HUES6 (cell line): ENCODE measurements at regions not wholly inside any gene's neighbourhood (a gene's known extent, or its start where the extent isn't known, plus 50 kb on each side); places are given as distances from the start of the nearest gene placed in this dataset.
A peak's percentile ranks its signal among the peaks of the same experiment; 100 is the strongest.
"Not testable (repeated sequence)": the region's sequence is repeated elsewhere in the genome, so short reads cannot be mapped to it uniquely, and the experiment has no call there.

Experiments used
- H3K27ac ChIP-seq: 2 replicates; pipeline ENCODE4 v1.7.0; 2013; ENCODE audit warnings: low read depth, mild to moderate bottlenecking, low read length, inconsistent platforms
- H3K27me3 ChIP-seq: 2 replicates; pipeline ENCODE4 v1.6.1; 2013; ENCODE audit warnings: low read length; ENCODE audit not compliant: control insufficient read depth, insufficient read depth
- H3K36me3 ChIP-seq: 2 replicates; pipeline ENCODE4 v1.6.1; 2013; ENCODE audit warnings: low read length; ENCODE audit not compliant: control insufficient read depth, insufficient read depth
- H3K4me1 ChIP-seq: 2 replicates; pipeline ENCODE4 v1.6.1; 2013; ENCODE audit warnings: low read length; ENCODE audit not compliant: control insufficient read depth, insufficient read depth
- H3K4me3 ChIP-seq: 2 replicates; pipeline ENCODE4 v1.5.1; 2013; ENCODE audit warnings: low read depth, low read length
- H3K9ac ChIP-seq: one replicate; pipeline ENCODE4 v1.6.1; 2013; ENCODE audit warnings: mild to moderate bottlenecking, low read length
- H3K9me3 ChIP-seq: 2 replicates; pipeline ENCODE4 v1.6.1; 2013; ENCODE audit warnings: low read depth, low read length; ENCODE audit not compliant: control insufficient read depth, insufficient read depth

DNA sequence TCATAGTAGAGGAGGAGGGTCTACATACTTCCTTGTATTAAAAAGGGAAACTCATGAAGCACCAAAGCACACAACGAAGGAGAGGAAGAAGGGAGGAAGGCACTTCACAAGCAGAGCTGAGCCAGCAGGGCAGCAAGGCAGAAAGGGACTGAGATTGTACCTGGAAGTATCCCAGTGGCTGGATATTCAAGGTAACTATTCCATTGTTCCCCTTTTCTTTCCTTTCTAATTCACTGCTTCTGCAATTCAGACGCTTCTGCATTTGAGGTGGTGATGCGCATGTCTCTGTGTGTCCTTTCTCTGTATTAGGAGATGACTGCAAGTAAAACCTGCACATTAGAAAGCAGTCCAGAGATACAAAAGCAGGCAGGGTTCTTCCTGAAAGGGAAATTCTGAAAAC lies 54.9 kb downstream of the UBQLN2 start:
- Histone ChIP-seq H3K4me1 (peaks cover 8% of the 10 kb centered on the region; the same call in 1 of the 2 replicates), H3K9me3 (peaks cover 15% of the 10 kb centered on the region), H3K36me3 (no peaks in the 10 kb centered on the region), H3K27ac (no peak overlapping the region; the same call in 1 of the 2 replicates), H3K27me3 (no peaks in the 10 kb centered on the region), H3K9ac (no peak overlapping the region), H3K4me3 (peak overlapping the region; percentile 30)

DNA sequence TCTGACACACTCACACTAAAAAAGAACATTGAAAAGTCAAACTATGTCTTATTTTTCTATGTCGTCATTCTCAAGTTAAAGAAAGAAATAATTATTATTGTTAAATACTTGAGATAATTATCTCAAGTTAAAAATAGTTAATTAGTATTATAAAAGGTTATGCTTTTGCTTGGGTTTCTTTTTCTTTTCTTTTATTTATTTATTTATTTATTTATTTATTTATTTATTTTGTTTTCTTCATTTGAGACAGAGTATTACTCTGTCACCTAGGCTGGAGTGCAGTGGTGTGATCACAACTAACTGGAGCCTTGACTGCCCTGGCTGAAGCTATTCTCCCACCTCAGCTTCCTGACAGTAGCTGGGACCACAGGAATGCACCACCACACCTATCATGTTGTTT lies 59.9 kb downstream of the UBQLN2 start:
- Histone ChIP-seq H3K27me3 (no peaks in the 10 kb centered on the region), H3K4me1 (peaks cover 5% of the 10 kb centered on the region; the same call in 1 of the 2 replicates), H3K9me3 (peaks cover 3% of the 10 kb centered on the region; the same call in 1 of the 2 replicates), H3K9ac (no peak overlapping the region), H3K4me3 (no peak overlapping the region), H3K36me3 (no peaks in the 10 kb centered on the region), H3K27ac (no peak overlapping the region)

DNA sequence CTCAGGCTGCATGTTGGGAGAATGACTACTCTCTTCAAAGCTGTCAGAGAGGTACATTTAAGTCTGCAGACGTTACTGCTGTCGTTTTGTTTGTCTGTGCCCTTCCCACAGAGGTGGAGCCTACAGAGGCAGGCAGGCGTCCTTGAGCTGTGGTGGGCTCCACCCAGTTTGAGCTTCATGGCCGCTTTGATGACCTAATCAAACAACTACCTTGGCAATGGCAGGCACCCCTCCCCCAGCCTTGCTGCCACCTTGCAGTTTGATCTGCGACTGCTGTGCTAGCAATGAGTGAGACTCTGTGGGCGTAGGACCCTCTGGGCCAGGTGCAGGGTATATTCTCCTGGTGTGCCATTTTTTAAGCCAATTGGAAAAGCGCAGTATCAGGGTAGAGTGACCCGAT lies 71.6 kb downstream of the UBQLN2 start:
- H3K36me3 ChIP-seq, H3K27ac ChIP-seq, H3K4me1 ChIP-seq, H3K27me3 ChIP-seq, H3K4me3 ChIP-seq, H3K9ac ChIP-seq: not testable (repeated sequence)
- H3K9me3 ChIP-seq: peaks cover 19% of the 10 kb centered on the region

DNA sequence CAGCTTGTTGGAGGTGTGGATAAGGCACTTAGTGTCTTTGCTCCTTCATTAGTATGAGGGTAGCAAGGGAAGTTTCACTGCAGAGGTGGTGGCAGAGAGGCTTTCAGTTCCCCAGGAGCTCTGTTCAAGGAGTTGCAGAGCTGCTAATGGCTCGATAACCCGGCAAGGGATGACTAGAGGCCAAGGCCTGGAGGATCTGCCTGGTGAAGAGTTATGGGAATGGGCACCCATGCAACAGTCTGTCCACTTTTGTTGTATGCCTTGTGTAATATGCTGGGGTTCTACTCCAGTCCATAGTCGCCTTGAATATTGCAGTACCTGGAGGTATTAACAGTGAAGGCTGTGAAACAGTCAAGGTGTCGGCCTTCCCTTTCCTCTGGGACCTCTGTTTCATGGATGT lies 67.8 kb upstream of the NBDY start:
- H3K9me3 ChIP-seq: peaks cover 33% of the 10 kb centered on the region
- H3K4me3 ChIP-seq: no peak overlapping the region
- H3K36me3 ChIP-seq: no peaks in the 10 kb centered on the region
- H3K27ac ChIP-seq: no peak overlapping the region
- no peak overlapping the region for H3K9ac ChIP-seq
- H3K27me3 ChIP-seq: no peaks in the 10 kb centered on the region
- no peaks in the 10 kb centered on the region for H3K4me1 ChIP-seq
